ENCODE measurements at regions not wholly inside any gene's neighbourhood (a gene's known extent, or its start where the extent isn't known, plus 50 kb on each side); places are given as distances from the start of the nearest gene placed in this dataset.

DNA sequence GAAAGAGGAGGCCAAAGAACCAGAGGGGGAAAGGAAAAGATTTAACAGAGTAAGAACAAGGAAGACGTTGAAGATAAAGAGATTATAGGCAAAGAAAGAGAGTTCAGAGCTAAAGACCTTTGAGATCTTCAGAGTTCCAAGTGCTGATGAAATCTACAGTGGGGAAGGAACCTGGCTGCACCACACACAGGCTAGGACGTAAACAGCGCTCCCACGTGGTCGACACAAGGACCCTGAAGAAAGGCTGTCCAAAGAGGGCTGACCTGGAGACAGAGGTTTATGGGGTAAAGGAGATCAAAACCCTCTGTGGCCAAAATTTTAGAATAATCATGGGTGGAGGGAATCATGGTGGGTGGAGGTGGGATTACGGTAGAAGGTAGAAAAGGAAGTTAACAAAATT is 121.6 kb downstream of the PMP22 start (continued):
- TF ChIP-seq, protein P1, sequence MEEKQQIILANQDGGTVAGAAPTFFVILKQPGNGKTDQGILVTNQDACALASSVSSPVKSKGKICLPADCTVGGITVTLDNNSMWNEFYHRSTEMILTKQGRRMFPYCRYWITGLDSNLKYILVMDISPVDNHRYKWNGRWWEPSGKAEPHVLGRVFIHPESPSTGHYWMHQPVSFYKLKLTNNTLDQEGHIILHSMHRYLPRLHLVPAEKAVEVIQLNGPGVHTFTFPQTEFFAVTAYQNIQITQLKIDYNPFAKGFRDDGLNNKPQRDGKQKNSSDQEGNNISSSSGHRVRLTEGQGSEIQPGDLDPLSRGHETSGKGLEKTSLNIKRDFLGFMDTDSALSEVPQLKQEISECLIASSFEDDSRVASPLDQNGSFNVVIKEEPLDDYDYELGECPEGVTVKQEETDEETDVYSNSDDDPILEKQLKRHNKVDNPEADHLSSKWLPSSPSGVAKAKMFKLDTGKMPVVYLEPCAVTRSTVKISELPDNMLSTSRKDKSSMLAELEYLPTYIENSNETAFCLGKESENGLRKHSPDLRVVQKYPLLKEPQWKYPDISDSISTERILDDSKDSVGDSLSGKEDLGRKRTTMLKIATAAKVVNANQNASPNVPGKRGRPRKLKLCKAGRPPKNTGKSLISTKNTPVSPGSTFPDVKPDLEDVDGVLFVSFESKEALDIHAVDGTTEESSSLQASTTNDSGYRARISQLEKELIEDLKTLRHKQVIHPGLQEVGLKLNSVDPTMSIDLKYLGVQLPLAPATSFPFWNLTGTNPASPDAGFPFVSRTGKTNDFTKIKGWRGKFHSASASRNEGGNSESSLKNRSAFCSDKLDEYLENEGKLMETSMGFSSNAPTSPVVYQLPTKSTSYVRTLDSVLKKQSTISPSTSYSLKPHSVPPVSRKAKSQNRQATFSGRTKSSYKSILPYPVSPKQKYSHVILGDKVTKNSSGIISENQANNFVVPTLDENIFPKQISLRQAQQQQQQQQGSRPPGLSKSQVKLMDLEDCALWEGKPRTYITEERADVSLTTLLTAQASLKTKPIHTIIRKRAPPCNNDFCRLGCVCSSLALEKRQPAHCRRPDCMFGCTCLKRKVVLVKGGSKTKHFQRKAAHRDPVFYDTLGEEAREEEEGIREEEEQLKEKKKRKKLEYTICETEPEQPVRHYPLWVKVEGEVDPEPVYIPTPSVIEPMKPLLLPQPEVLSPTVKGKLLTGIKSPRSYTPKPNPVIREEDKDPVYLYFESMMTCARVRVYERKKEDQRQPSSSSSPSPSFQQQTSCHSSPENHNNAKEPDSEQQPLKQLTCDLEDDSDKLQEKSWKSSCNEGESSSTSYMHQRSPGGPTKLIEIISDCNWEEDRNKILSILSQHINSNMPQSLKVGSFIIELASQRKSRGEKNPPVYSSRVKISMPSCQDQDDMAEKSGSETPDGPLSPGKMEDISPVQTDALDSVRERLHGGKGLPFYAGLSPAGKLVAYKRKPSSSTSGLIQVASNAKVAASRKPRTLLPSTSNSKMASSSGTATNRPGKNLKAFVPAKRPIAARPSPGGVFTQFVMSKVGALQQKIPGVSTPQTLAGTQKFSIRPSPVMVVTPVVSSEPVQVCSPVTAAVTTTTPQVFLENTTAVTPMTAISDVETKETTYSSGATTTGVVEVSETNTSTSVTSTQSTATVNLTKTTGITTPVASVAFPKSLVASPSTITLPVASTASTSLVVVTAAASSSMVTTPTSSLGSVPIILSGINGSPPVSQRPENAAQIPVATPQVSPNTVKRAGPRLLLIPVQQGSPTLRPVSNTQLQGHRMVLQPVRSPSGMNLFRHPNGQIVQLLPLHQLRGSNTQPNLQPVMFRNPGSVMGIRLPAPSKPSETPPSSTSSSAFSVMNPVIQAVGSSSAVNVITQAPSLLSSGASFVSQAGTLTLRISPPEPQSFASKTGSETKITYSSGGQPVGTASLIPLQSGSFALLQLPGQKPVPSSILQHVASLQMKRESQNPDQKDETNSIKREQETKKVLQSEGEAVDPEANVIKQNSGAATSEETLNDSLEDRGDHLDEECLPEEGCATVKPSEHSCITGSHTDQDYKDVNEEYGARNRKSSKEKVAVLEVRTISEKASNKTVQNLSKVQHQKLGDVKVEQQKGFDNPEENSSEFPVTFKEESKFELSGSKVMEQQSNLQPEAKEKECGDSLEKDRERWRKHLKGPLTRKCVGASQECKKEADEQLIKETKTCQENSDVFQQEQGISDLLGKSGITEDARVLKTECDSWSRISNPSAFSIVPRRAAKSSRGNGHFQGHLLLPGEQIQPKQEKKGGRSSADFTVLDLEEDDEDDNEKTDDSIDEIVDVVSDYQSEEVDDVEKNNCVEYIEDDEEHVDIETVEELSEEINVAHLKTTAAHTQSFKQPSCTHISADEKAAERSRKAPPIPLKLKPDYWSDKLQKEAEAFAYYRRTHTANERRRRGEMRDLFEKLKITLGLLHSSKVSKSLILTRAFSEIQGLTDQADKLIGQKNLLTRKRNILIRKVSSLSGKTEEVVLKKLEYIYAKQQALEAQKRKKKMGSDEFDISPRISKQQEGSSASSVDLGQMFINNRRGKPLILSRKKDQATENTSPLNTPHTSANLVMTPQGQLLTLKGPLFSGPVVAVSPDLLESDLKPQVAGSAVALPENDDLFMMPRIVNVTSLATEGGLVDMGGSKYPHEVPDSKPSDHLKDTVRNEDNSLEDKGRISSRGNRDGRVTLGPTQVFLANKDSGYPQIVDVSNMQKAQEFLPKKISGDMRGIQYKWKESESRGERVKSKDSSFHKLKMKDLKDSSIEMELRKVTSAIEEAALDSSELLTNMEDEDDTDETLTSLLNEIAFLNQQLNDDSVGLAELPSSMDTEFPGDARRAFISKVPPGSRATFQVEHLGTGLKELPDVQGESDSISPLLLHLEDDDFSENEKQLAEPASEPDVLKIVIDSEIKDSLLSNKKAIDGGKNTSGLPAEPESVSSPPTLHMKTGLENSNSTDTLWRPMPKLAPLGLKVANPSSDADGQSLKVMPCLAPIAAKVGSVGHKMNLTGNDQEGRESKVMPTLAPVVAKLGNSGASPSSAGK (IDR thresholded peaks at IDR 0.05) = peak; percentile 16; the same call in 1 of the 2 replicates
- TF ChIP-seq XRCC3 (IDR thresholded peaks at IDR 0.05) (no peak), WHSC1 (IDR thresholded peaks at IDR 0.05; ENCODE audit: low read length) (no peak), SRSF7 (optimal IDR thresholded peaks at IDR 0.05; ENCODE audit: low read depth, low read length) (no peak)
- TF ChIP-seq, protein P2, sequence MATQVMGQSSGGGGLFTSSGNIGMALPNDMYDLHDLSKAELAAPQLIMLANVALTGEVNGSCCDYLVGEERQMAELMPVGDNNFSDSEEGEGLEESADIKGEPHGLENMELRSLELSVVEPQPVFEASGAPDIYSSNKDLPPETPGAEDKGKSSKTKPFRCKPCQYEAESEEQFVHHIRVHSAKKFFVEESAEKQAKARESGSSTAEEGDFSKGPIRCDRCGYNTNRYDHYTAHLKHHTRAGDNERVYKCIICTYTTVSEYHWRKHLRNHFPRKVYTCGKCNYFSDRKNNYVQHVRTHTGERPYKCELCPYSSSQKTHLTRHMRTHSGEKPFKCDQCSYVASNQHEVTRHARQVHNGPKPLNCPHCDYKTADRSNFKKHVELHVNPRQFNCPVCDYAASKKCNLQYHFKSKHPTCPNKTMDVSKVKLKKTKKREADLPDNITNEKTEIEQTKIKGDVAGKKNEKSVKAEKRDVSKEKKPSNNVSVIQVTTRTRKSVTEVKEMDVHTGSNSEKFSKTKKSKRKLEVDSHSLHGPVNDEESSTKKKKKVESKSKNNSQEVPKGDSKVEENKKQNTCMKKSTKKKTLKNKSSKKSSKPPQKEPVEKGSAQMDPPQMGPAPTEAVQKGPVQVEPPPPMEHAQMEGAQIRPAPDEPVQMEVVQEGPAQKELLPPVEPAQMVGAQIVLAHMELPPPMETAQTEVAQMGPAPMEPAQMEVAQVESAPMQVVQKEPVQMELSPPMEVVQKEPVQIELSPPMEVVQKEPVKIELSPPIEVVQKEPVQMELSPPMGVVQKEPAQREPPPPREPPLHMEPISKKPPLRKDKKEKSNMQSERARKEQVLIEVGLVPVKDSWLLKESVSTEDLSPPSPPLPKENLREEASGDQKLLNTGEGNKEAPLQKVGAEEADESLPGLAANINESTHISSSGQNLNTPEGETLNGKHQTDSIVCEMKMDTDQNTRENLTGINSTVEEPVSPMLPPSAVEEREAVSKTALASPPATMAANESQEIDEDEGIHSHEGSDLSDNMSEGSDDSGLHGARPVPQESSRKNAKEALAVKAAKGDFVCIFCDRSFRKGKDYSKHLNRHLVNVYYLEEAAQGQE (IDR thresholded peaks at IDR 0.05; ENCODE audit: borderline replicate concordance) = peak; percentile 9; the same call in 1 of the 2 replicates
- TF ChIP-seq, protein P2 (CRISPR knock-in tag; IDR thresholded peaks at IDR 0.05; ENCODE audit: low read depth) = no peak
